HG03442 (cell line): ENCODE measurements at regions not wholly inside any gene's neighbourhood (a gene's known extent, or its start where the extent isn't known, plus 50 kb on each side); places are given as distances from the start of the nearest gene placed in this dataset.
"Not testable (repeated sequence)": the region's sequence is repeated elsewhere in the genome, so short reads cannot be mapped to it uniquely, and the experiment has no call there.

ENCODE experiments used
- ATAC-seq: cut with Tn5 transposase; IDR thresholded peaks from one replicate; pipeline ENCODE4 v1.9.1; 2021; ENCODE audit warnings: mild to moderate bottlenecking, moderate library complexity; ENCODE audit not compliant: unreplicated experiment

GRCh38 chr7:73244782-73245311 is 63.8 kb downstream of the NSUN5 start:
- ATAC-seq, result not testable (repeated sequence)

DNA sequence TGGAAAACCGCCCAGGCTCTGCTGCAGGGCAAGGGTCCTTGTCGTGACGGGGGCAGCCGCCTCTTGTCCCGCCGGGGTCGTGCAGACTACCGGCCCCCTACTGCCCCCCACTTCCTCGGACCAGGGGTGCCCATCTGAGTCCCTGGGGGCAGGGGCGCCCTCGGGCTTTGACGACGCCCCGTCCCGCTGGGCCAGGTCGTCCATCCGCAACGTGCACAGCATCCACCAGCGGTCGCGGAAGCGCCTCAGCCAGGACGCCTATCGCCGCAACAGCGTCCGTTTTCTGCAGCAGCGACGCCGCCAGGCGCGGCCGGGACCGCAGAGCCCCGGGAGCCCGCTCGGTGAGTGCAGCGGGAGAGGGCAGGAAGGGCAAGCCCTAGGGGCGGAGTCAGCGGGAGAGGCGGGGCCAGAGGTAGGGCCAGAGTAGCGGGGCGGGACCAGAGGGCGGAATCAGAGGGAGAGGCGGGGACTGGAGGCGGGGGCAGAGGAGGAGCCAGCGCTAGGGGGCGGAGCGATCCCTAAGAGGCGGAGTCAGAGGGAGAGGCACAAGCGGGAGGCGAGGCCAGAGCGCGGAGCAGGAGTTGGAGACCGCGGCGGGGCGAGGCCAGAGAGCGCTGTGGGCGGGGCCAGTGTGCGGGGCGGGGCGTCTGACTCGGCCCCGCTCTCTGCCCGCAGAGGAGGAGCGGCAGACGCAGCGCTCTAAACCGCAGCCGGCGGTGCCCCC is 73.5 kb downstream of the NSUN5 start:
- peak; percentile 92 for ATAC-seq

GRCh38 chr7:73225745-73226144 is 82.9 kb downstream of the NSUN5 start:
- not testable (repeated sequence) for ATAC-seq

DNA sequence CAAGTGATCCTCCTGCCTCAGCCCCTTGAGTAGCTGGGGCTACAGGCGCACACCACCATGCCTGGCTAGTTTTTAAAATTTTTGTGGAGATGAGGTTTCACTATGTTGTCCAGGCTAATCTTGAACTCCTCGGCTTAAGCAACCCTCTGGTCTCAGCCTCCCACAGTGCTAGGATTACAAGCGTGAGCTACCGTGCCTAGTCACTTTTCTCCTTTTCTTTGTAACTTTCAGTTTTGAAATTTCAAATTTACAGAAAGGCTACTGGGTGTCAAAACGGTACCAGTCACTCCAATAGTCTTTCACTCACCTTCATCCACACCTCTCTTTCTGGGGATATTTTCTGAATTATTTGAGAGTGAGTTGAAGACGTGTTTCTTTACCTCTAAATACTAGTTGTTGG is 86.9 kb downstream of the NSUN5 start:
- ATAC-seq, result not testable (repeated sequence)

- peak; percentile 25 for ATAC-seq
Measured at GRCh38 chr7:73220766-73221370, 87.8 kb downstream of the NSUN5 start.

DNA sequence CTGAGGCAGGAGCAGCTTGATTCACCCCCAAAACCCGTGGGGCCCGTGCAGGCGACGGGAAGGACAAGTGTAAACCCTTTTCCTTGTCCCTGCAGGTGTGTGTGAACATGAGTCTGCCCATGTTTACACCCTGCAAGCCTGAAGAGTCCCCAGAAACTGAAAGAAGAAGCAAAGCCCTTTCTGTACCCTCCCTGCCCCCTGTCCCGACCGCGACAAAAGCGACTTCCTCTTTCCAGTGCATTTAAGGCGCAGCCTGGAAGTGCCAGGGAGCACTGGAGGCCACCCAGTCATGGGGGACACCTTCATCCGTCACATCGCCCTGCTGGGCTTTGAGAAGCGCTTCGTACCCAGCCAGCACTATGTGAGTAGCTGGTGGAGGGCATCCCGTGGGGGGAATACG is 88.3 kb downstream of the NSUN5 start:
- ATAC-seq, result peak; percentile 72

DNA sequence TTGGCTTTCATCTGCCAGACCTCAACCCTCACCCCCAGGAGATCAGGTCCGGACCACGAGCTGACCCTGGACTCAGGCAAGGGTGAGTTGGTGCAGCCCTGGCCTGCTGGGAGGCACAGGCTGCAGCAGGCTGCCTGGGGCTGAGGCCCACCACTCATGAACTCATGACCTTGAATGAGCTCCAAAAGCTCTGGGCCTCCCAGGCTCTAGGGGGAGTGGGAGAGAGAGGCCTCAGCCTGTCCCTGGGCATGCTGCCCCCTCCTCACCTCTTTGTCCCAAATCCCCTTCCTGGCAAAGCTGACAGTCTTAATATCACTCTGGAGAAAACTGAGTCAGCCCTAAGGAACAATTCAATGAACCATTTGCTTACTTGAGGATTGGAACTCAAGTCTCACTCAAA is 89.8 kb downstream of the NSUN5 start:
- not testable (repeated sequence) for ATAC-seq

GRCh38 chr7:73216046-73216675 is 92.5 kb downstream of the NSUN5 start:
- not testable (repeated sequence) for ATAC-seq

GRCh38 chr7:73215232-73215631 is 93.4 kb downstream of the NSUN5 start:
- not testable (repeated sequence) for ATAC-seq

DNA sequence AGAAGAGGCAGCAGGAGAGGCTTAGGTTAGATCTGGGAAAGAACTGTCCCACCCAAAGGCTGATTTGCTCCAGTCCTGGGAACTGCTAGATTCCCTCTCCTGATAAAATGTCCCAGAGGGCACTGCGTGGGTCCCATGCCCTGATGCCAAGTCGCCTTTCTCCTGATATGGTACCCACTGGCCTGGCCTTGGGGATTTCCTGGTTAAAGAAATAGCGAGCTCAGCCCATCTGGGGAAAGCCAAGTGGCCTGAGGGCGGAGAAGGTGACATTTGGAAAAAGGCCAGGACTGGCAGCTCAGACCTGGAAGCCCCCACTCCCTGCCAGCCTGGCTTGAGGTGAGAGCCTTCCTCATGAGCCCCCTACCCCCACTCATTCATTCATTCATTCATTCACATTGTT is 94.2 kb downstream of the NSUN5 start:
- not testable (repeated sequence) for ATAC-seq

- peak; percentile 27 for ATAC-seq
Measured at GRCh38 chr7:73213076-73213475, 95.5 kb downstream of the NSUN5 start.

GRCh38 chr7:73205594-73205993 is 103.0 kb downstream of the NSUN5 start:
- not testable (repeated sequence) for ATAC-seq

GRCh38 chr7:73204898-73205297 is 103.7 kb downstream of the NSUN5 start:
- ATAC-seq, result not testable (repeated sequence)

GRCh38 chr7:73203312-73203711 is 105.3 kb downstream of the NSUN5 start:
- not testable (repeated sequence) for ATAC-seq

GRCh38 chr7:73201264-73201663 is 107.4 kb downstream of the NSUN5 start:
- ATAC-seq, result not testable (repeated sequence)

DNA sequence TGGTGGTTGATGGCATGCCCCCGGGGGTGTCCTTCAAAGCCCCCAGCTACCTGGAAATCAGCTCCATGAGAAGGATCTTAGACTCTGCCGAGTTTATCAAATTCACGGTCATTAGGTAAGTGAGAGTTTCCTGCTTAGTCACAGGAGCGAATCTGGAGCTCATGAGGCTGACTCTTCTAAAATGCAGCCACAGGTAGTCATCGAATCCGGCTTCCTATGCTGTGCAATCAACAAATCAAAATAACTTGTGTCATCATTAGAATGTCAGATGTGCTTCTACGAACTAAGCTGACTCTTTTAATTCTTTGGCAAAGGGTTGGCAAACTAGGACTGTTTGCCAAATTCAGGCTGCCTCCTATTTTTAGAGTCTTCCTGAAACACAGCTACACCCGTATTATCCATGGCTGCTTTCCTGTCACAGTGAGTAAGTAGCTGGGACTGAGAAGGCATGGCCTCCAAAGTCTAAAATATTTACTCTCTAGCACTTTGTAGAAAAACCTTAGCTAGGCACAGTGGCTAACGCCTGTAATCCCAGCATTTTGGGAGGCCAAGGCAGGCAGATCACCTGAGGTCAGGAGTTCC is 108.0 kb downstream of the NSUN5 start:
- ATAC-seq, result not testable (repeated sequence)

DNA sequence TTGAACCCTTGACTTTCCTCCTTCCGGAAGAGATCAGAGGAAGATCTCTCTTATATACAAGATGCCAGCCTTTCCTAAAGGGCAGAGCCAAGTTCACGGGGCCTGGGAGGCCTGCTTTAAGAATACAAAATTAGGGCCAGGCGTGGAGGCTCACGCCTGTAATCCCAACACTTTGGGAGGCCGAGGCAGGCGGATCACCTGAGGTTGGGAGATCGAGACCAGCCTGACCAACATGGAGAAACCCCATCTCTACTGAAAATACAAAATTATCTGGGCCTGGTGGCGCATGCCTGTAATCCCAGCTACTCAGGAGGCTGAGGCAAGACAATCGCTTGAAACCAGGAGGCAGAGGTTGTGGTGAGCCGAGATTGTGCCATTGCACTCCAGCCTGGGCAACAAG is 108.2 kb upstream of the SPDYE9 start:
- not testable (repeated sequence) for ATAC-seq

- ATAC-seq, result not testable (repeated sequence)
Measured at GRCh38 chr7:73190483-73191155, 104.8 kb upstream of the SPDYE9 start.

DNA sequence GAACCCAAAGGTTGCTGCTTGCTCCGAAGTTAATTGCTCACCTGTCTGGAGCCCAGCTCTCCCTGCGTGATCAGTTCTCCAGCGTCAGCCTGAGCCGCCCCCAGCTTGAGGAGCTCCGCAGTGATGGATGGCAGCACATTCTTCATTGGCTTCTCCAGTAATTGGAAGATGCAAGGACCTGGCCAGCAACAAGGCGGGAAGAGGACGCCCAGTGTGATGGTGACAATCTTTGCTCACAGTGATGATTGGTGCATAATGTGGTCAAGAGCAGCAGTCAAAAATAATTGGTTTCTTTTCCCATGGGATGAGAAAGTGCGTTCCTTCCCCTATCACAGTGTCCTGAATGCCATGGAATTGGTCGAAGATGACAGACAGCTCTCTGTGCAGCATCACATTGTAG is 102.4 kb upstream of the SPDYE9 start:
- not testable (repeated sequence) for ATAC-seq

DNA sequence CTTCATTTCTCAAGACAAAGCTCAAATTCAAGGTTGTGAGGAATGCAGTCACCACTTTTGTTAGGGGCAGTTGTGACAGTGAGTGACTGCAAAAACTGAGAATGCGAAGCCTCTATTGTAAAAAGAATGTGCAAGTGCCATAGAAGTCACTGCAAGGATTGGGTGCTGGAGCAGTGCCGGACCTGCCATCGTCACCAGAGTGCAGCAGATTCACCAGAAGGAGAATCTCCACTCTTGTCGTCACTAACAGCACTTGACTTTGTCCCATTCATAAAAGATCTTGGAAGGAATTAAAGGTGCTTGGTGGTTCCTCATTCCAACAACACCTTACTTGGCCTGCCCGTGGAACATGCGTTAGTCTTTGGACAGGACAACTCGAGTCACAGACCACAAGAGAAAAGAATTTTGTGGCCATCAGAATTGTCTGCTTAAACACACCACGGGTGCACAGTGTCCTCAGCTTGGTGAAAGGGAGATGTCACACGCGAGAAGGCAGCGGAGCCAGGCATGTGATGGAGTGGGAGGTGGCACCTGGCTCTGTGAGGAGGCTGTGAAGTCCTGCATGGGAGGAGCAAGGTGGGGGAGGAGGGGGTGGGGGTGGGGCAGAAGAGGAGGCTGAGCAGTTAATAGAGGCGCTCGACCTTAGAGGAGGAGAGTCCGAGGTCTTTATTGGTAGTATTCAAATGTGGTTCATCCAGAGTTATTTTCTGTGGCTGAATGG is 100.9 kb upstream of the SPDYE9 start:
- ATAC-seq, result not testable (repeated sequence)
